ENCODE measurements at regions not wholly inside any gene's neighbourhood (a gene's known extent, or its start where the extent isn't known, plus 50 kb on each side); places are given as distances from the start of the nearest gene placed in this dataset.
"Not testable (repeated sequence)": the region's sequence is repeated elsewhere in the genome, so short reads cannot be mapped to it uniquely, and the experiment has no call there.

DNA sequence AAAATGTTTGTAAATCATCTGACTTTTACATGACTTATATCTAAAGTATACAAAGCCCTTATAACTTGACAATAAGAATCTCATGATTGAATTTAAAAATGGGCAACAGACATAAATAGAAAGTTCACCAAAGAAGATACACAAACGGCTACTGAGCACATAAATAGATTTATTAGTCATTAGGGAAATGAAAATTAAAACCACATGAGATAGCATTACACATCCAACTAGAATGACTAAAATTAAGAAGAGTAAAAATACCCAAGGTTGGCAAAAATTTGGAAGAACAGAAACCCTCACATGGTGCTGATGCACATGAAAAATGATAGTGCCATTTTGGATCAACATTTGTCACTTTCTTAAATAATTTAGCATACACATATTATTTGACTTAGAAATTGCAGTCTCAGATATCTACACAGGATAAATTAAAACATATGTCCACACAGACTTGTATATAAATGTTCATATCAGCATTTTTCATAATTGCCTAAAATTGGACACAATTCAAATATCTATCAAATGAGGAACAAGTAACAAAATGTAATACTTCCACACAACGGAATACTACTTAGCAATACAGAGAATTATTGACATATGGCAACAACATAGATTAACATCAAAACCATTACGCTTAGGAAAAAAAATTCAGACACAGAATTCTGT is 359.1 kb upstream of the DAB2 start:
- DNase-seq = no peak

DNA sequence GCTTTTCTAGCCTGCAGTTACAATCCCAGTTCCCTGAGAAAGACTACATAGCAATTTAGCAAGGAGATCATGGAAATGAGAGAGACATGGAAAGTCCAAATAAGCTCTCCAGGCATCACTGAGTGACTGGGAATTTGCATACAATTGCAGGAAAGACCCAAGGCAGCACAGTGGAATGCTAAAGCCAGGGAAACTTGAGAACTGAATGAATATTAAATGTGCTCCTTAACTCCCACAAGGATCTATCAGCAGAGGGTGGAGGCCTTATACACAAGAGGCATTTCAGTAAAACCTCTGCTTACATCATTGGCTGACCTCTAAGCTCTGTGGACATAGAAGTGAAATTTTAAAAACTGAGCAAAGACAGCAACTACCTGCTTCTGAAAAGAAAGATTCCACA is 355.6 kb upstream of the DAB2 start:
- peak; percentile 70 for DNase-seq

DNA sequence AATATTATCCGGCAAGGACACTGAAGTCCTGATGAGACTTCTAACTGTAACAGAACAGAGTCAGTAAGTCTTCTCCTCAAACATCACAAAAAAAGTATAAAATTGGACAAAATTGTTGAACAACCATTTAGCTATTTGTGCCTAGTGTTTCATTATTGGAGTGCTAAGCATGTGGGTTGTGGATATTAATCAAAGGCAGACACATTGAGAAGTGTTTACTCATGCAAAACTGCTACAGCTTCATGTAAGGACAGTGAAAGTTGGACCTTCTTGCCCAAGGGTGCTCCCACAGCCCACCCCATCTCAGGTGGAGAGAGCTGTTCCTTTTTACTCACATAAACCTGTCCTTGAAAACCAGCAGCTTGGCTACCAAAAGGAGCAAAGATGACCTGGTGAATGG is 355.1 kb upstream of the DAB2 start:
- DNase-seq = no peak

DNA sequence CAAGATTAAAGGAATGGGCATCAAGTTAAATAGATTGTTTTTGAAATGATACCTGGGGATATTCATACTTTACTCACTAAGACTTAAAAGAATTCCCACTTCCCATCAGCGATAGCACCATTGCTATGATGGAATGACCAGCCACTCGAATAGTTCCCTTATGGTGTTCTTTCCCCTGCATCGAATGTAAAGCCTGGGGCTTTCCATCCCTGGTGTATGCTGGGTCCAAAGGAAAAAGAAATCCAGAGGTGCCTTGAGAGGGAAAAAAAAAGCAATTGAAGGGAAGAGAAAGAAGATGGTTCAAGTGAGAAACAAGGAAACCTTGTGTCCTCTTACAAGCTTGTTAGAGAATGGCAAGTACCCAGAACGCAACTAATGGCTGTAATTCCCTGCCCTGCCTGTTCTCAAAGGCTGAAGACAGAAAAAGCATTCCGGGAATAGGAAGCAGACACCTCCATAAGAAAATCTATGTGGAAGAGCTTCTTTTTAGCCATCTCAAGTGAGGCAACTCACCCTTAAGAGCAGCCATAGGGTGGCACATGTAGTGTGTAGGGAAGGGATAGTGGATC is 351.1 kb upstream of the DAB2 start:
- no peak for DNase-seq

DNA sequence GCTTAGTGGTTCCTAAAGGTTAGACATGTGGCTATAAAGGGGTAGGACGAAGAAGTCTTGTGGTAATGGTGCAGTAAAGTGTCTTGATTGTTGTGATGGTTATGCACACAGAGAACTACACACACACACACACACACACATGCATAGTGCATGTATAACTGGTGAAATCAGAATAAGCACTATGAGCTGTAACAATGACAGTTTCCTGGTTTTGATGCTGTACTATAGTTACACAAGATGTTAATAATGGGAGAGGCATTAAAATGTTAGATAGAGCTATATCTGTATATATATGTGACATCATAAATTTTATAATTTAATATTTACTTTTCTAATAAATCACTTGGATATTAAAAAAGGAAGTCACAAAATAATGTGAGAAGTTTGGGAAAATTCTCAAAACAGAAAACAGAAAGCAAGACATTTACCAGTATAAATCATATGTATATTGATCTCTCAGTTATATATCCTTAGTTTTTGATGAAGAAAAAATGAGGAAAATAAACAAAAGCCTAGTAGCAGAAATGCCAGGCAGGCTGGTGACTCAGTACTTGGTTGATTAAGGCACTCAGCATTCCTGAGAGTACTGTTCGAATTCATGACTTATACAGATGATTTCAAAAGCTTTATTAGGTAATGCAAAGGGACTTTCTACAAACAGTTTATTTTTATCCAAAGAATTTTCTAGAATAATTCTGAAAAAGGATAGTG is 350.5 kb upstream of the DAB2 start:
- peak; percentile 38 for DNase-seq

DNA sequence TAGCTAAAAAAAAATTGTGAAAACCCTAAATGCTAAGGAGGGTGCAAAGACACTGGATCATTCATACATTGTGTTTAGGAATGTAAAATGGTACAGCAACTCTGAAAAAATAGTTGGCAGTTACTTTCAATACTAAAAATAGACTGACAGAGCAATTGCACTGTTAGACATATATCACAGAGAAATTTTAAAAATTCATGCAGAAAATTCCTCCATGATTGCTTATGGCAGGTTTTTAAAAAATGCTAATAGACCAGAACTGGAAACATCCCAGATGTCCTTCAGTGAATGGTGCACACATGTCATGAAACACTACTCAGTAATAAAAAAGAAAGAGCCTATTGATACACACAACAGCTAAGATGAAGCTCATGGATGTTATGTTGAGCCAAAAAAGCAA is 349.8 kb upstream of the DAB2 start:
- DNase-seq = no peak

DNA sequence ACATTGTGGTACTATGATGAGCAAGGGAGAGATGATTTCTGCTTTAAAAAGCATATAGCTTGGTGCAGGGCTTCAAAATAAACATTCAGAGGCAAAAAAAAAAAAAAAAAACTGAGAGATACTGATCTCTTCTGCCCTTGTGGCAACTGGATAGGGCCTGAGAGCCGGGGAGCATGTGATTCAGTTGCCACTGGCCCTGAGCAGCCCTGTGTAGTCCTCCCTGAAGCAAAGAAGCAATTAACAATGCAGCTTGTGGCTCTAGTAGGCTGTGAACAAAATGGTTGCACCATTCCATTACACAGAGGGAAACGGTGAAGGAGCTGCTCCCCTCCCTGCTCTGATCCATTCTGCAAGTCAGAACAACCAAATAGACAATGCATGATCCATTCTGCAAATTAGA is 347.5 kb upstream of the DAB2 start:
- DNase-seq = no peak

DNA sequence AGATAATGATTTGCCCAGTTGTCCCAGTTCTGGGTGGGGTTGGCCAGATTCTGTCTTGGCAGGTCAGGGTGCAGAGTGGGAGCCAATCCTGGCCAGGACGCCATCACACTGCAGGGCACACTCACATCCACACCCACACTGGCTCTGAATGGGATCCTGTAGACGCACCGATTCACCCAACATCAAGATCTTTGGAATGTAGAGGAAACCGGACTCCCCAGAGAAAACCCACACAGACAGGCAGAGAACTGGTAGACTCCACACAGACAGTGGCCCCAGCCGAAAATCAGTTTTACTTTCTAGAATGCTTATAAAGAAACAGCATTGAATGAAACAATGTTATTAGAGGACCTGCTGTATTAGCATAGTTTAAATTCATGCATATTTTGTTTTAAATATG is 343.1 kb upstream of the DAB2 start:
- DNase-seq = no peak

DNA sequence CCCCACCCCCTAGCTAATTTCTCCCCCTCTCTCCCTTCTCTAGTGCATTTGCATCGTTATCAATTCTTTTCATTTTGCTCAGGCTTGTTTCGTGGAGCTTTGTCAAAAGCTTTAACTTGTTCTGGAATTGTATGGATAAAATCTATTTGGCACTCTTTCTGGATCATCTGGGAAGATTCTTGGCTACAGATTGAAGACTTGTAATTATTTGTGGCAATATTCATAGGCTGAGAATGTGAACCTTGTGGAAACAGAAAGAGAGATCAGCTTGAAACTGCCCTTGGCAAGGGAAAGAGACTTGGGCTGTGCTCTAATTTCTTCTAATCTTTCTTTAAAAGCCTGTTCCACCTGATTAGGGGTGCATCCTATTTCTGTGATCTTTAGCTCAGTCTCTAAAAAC is 340.6 kb upstream of the DAB2 start:
- no peak for DNase-seq

DNA sequence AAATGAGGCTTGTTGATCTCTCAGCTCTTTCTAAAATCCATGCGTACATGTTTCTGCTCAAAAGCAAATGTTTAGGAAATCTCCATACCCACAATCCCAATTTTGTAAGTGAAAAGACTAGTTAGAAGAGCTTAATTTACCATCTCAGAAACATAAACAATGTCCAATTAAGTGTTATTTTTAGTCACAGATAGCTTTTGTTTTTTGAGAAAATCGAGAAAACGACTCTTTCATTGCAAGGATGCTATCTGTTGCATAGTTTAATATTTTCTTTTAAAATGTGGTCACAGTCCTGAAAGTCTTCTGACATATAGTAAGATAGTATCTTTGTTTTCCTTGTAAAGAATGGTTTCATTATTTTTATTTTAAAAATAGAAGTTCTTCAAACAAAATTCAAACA is 338.0 kb upstream of the DAB2 start:
- DNase-seq = no peak

DNA sequence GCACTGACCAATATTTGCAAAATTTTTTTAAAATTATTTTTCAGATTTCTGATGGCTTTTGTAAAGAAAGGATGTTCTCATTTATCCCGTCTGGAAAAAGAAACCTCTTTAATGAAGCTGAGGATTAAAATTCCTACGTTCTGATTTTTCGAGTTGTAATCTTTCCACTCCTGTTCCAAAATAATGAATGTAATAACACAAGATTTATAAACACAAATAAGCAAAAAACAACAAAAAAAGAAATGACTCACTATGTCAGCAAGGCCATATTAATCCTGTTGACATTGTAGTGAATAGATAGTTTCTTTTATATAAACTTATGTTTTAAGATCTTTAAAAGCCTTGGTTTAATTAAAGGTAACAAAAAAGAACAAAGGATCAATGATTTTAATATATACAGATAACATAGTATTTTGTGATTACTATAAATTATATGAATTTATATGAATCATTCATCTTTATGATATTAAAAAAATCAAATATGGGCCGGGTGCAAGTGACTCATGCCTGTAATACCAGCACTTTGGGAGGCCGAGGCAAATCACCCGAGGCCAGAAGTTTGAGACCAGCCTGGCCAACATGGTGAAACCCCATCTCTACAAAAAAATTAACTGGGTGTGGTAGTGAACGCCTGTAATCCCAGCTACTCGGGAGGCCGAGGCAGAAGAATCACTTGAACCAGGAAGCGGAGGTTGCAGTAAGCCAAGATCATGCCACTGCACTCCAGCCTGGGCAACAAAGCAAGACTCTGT is 336.6 kb upstream of the DAB2 start:
- no peak for DNase-seq

DNA sequence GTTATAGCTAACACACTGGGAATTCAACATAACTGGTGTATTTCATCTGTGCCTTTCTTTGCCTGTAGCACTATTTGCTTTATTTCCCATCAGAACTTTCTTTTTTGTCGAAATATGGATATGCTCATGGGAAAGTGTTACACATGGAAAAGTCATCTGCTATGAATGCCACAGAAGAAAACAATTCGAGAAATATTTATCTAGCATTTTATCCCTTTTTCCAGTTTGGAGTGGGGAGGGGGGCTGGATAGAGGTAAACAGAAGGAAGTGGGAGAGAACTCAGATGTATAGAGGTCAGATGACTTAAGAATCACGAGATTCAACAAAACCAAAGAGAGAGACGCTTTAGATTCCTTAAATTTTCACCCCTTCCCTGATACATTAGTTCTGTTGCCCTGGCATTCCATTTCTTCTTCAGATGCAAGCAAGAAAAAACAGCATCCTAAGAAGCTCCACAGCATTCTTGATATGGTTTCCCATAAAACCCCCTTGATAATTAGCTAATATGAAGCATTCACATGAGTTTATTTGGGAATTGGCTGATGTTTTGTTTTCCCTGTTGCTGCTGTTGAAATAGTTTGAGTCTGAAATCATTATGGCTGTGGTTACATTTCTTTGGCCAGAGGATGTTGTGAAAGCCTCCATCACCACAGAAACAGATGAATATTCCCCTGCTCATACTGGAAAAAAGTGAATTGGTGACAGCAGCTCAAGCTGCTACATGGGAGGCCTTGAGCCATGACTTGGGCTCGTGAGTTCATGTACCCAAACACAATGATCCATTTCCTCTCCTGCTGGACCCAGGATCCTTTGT is 335.8 kb upstream of the DAB2 start:
- DNase-seq = no peak

DNA sequence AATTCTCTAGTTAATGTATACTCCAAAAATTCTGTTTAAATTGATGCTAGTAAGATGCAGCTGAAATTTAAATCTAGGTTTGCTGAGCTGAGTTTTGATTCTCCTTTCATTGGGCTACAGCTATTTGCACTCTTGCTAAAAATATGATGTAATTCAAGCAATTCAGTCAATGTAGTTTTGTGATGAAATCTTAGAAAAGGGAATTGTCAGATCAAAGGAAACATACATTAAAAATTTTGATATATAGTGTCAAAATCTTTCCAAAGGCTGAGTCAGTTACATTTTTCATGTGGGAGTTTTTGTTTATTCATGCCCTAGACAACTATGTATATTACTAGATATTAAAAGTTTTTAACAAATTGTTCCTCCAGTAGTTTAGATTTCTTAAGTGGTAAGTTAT is 334.9 kb upstream of the DAB2 start:
- DNase-seq = no peak

DNA sequence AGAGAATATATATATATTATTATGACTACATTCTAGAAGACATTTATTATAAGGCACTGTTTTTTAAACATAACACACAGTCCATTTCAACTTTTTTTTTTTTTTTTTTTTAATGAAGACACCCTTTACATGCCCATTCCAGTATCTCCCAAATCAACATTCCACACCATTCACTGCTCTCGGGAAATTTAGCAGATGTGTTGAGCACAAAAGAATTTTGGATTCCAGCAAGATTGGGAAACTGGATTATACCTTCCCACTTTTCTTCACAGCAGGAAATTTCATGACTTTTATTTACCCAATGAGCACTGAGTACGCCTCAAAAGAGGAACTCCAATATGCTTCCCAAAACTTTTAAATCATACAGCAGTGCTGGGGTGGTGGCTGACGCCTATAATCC is 333.6 kb upstream of the DAB2 start:
- DNase-seq = no peak

DNA sequence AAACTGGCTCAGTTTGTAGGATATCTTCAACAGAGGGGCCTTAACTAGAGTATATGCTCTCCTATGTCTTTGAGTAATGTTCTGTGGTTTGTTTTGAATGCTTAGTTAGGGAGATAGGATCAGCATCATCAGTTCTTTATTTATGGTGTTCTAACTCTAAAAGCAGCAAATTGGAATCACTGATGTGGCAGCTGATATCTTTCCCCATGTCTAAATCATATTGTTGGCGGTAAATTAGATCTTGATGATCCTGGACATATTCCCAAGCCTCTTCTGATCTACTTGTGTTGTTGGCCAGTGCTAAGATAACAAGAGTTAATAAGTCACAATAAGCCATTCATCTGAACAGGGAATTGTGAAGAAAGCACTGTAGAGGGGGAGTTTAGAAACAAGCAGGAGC is 332.4 kb upstream of the DAB2 start:
- no peak for DNase-seq

DNA sequence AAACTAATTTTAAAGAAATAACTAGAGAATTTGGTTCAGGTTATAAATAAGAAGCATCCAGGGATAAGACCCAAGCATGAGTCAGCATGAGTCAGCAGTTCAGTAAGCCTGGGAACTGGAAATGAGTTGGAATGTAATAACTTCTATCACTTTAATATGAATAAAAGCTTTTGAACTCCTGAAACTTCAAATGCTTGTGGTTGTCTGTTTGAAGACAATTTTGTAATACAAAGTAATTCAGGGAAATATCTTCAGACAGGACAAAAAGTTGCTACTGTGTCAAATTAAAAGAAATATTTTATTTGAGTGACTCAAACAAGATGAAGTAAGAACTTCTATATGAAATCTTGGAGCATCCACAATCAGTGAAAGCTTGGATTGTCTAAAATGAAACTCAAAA is 331.2 kb upstream of the DAB2 start:
- DNase-seq = peak; percentile 81

DNA sequence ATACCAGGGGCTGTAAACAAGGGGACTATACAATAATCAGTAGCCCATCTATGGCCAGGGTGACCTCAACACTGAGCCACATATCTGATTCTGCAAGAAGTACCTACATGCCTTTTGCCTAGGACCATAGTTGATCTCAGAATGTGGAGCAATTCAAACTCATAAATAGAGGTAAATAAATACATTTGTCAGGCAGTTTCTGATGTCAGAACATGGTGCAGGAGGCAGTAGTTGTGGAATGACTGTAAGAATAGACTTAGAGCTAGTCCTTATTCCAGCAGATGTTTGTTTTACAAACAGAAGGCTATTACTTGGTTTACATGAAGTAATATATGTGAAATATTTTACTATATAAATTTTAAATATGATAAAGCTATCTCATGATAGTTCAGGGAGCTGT is 330.7 kb upstream of the DAB2 start:
- peak; percentile 2 for DNase-seq

DNA sequence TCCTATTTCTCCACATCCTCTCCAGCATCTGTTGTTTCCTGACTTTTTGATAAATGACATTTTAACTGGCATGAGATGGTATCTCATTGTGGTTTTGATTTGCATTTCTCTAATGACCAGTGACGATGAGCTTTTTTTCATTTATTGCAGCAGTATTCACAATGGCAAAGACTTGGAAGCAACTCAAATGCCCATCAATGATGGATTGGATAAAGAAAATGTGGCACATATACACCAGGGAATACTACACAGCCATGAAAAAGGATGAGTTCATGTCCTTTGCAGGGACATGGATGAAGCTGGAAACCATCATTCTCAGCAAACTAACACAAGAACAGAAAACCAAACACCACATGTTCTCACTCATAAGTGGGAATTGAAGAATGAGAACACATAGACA is 329.0 kb upstream of the DAB2 start:
- not testable (repeated sequence) for DNase-seq

DNA sequence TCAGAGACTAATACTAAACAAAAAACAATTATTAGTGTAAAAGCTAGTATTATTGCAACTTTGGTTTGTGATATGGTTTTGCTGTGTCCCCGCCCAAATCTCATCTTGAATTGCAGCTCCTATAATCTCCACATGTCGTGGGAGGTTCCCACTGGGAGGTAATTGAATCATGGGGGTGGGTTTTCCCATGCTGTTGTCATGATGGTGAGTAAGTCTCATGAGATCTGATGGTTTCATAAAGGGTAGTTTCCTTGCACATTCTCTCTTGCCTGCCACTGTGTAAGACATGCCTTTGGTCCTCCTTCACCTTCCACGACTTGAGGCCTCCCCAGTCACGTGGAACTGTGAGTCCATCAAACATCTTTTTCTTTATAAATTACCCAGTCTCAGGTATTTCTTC is 325.9 kb upstream of the DAB2 start:
- DNase-seq = no peak

DNA sequence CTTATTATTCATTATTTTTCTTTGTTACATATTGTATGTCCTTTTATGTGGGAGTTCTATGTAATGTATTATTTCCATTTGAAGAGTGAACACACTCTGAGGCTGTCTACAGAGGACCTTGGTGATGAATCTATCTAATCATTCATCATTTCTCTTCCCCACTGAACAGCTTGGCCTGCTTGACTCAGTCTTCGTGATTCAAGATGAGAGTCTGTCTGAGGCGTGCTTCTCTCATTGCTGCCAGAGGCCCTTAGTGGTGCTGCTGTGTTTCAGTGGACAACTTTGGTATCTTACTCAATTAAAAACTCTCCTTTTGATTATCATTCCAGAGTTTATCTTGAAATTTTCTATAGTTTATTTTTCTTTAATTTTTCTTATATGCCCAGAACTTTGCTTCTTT is 318.1 kb upstream of the DAB2 start:
- DNase-seq = no peak

DNA sequence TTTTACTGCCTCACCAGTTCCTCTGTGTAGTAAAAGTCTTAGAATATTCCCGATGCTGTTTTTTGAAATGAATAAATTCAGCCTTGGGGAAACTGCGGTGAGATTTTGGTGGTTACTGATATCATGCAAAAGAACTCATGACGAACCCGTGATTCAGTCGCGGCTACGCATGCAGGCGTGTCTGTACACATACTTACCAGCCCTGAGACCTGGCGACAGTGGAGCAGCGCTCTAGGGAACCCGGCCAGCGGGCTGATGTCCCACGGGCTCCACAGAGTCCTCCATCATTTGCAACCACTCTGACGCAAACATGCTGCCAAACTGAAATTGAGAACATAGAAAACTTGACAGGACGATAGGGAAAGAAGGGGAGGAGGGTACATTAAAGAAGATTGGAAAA is 315.6 kb upstream of the DAB2 start:
- no peak for DNase-seq

DNA sequence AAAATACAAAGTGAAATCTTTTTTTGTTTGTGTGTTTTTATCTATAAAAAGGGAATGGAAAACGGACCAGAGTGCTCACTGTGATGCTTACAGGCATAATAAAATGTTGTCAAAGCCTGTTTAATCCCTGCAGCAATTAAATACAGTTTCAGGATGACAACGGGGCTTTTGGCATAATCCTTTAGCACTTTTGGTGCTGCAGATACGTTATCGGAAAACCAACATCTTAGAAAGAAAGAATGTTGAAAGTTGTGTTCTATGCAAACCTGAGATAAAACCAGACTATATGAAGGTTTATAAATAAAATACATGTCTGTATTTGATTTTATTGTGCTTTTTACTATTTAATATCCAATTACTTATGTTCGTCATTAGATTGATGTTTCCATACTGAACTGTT is 307.4 kb upstream of the DAB2 start:
- no peak for DNase-seq

DNA sequence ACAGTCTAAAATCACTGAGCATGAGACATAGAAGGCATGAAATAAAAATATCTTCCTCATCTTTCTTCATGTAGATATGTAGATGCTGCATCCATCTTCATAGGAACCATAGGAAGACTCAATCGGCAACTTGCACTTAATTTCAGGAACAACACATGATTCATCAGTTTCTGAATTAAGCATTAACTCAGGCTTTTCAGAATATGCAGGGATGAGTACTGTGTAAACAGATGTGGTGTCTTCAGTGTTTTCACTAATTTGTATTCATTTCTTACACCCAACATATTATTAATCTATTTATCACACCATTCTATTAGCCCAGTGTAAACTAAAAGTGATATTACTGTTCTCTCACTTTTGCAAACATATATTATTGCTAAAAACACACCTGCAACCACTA is 305.9 kb upstream of the DAB2 start:
- DNase-seq = no peak
